CD4-positive, alpha-beta memory T cell (primary cell): ENCODE measurements at regions not wholly inside any gene's neighbourhood (a gene's known extent, or its start where the extent isn't known, plus 50 kb on each side); places are given as distances from the start of the nearest gene placed in this dataset.

ENCODE experiments used
- CTCF ChIA-PET: fragments of 350-600 bp; sonication (Branson Sonifier 250); formaldehyde crosslinking; loops from one replicate; lab custom pipeline; 2021; ENCODE audit warnings: inconsistent platforms; ENCODE audit not compliant: partially characterized antibody; lab: Charles Lee
- POLR2A ChIA-PET: fragments of 350-600 bp; sonication (Branson Sonifier 250); formaldehyde crosslinking; loops from one replicate; lab custom pipeline; 2021; ENCODE audit not compliant: partially characterized antibody; lab: Charles Lee
- DNase-seq, 5 donors: peaks; one replicate each; pipeline versions ENCODE4 v3.0.0 to v3.0.0-alpha.2; 2020 to 2022; ENCODE audit warnings: mixed read lengths in 1 of 5
- H3K27ac ChIP-seq: one replicate; pipeline ENCODE4 v1.7.0; 2013; ENCODE audit warnings: low read depth, low read length
- H3K27me3 ChIP-seq: 2 replicates; pipeline ENCODE4 v1.7.0; 2013; ENCODE audit warnings: mild to moderate bottlenecking, low read length, moderate library complexity; ENCODE audit not compliant: insufficient read depth
- H3K36me3 ChIP-seq: 2 replicates; pipeline ENCODE4 v1.7.0; 2013; ENCODE audit warnings: mild to moderate bottlenecking, low read length, moderate library complexity; ENCODE audit not compliant: insufficient read depth
- H3K4me1 ChIP-seq: 2 replicates; pipeline ENCODE4 v1.7.0; 2013; ENCODE audit warnings: mild to moderate bottlenecking, low read length, moderate library complexity; ENCODE audit not compliant: insufficient read depth
- H3K4me3 ChIP-seq, 2 donors: one replicate each; pipeline ENCODE4 v1.7.0; 2013; ENCODE audit warnings: low read length in 2 of 2, mild to moderate bottlenecking in 1 of 2
- H3K9me3 ChIP-seq, 2 donors: one replicate each; pipeline ENCODE4 v1.7.0; 2013; ENCODE audit warnings: low read length in 2 of 2, control low read depth in 1 of 2; ENCODE audit not compliant: control insufficient read depth in 1 of 2
- H3K27ac Mint-ChIP-seq, 7 donors: one replicate each; pipeline ENCODE4 v1.8.0; 2020 to 2021; ENCODE audit warnings: mixed read lengths in 7 of 7, mild to moderate bottlenecking in 6 of 7, inconsistent platforms in 3 of 7, moderate library complexity in 3 of 7
- H3K27me3 Mint-ChIP-seq, 2 donors: one replicate each; pipeline ENCODE4 v1.8.0; 2020 to 2021; ENCODE audit warnings: mixed read lengths in 2 of 2
- H3K36me3 Mint-ChIP-seq, 2 donors: one replicate each; pipeline ENCODE4 v1.8.0; 2020 to 2021; ENCODE audit warnings: mixed read lengths in 2 of 2, inconsistent platforms in 1 of 2, mild to moderate bottlenecking in 1 of 2
- H3K4me1 Mint-ChIP-seq, 4 donors: one replicate each; pipeline ENCODE4 v1.8.0; 2020 to 2021; ENCODE audit warnings: mixed read lengths in 4 of 4, mild to moderate bottlenecking in 1 of 4
- H3K4me3 Mint-ChIP-seq, 8 donors: one replicate each; pipeline ENCODE4 v1.8.0; 2020 to 2021; ENCODE audit warnings: mixed read lengths in 8 of 8, mild to moderate bottlenecking in 7 of 8, moderate library complexity in 6 of 8, inconsistent platforms in 3 of 8
- H3K9me3 Mint-ChIP-seq, 8 donors: one replicate each; pipeline ENCODE4 v1.8.0; 2020 to 2021; ENCODE audit warnings: mixed read lengths in 8 of 8, mild to moderate bottlenecking in 5 of 8, inconsistent platforms in 3 of 8, moderate library complexity in 1 of 8
- intact Hi-C: fragments of 100-400 bp; cut with micrococcal nuclease; formaldehyde crosslinking; loops from one replicate; pipeline ENCODE4 v1.15.1; 2023

DNA sequence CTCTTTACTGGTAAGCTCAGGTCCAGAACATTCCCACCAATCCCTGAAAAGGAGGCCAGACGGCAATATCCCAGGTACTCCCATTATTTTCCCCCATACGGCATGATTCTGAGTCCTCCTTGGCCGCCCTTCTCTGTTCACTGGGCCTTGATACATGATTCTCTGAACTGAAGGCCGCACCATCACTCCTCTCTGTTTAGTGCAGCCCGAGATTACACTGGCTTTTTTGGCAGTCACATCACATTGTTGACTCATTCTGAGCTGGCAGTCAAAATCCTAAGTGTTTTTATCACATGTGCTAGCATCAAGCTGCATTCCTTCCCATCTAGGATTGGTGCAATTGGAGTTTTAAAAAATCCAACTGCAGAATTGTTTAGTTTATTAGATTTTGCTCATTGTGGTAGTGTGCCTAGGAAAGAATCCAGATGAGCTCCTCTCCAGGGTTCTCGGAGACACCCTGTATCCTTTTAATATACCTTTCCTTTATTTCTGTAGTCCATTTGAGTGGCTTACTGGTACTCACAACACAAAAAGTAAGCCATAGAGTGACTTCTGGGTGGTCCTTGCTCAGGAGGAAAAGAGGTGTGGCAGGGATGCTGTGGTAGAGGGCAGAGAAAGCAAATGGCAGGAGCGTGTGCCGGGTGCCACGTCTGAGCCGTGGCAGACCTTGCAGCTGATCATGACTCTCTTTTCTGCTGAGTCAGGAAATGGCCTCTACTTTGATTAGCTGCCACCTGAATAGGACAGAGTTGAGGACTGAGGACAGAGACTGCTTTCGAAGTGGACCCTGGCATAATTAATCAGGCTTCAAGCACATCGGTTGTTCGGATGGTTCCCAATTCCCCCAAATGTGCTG is 121.1 kb upstream of the IL12B start:
- Histone ChIP-seq H3K4me1 (no peaks in the 10 kb centered on the region), H3K9me3 (no peaks in the 10 kb centered on the region), H3K36me3 (no peaks in the 10 kb centered on the region), H3K4me3 (no peak overlapping the region), H3K27me3 (no peaks in the 10 kb centered on the region), H3K27ac (no peak overlapping the region)
- ChIA-PET CTCF (interaction anchor here (1.2 to 1.6 kb wide), 3 partner anchors 7 to 536 kb away, joined by 3 to 5 read pairs (median 3); no protein-coding TSS in a partner anchor), POLR2A (interaction anchor here (1.6 kb wide), 1 partner anchor 39 kb away, joined by 8 read pairs; no protein-coding TSS in a partner anchor)
- Mint-ChIP-seq H3K4me1 (peaks cover 0 to 3% (median under 1%) of the 10 kb centered on the region in 4 donors), H3K9me3 (no peaks in the 10 kb centered on the region), H3K36me3 (no peaks in the 10 kb centered on the region), H3K27ac (no peak overlapping the region), H3K27me3 (peaks cover 2 to 4% of the 10 kb centered on the region in 2 donors), H3K4me3 (no peak overlapping the region)
- no peak for DNase-seq
- intact Hi-C loops: no loop called here

DNA sequence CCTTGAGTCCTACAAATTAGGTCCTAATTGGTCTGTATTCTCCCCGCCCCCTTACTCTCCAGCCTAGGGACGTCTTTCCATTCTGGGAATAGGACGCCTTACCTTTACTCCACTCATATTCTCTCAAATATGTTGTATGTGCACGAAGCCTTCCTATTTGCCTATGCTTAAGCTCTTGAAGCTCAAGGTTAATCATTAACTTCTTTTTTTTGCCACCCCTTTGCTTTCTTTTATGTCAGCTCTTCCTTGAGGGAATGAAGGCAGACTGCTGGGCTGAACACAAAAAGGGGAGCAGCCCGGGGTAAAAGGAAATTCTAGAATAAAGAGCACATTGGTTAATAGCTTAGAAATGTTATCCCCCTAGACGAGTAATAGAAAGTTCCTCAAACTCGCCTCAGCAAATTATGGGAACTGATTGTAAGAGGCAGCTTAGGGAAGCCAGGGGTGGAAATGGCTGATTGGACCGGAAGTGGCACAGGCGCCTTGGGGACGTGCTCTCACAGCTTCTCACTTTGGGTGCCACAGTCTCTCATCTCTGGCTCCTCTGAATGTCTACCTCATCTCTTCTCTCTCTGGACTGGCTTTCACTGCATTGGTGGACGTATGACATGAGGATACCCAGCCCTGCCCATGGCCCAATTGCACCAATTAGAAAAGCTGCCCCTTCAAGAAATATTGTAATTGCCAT is 122.3 kb upstream of the IL12B start:
- Histone ChIP-seq H3K27ac (no peak overlapping the region), H3K27me3 (no peaks in the 10 kb centered on the region), H3K9me3 (no peaks in the 10 kb centered on the region), H3K4me1 (no peaks in the 10 kb centered on the region), H3K36me3 (no peaks in the 10 kb centered on the region), H3K4me3 (no peak overlapping the region)
- POLR2A ChIA-PET: no interaction called here
- no peak overlapping the region for H3K4me3 Mint-ChIP-seq
- no peak for DNase-seq
- intact Hi-C loops: no loop called here
- CTCF ChIA-PET: interaction anchor here (1.5 kb wide), 1 partner anchor 535 kb away, joined by 5 read pairs; no protein-coding TSS in a partner anchor
- no peaks in the 10 kb centered on the region for H3K9me3 Mint-ChIP-seq
- peaks cover 0 to 12% (median 4%) of the 10 kb centered on the region in 4 donors for H3K4me1 Mint-ChIP-seq
- H3K27me3 Mint-ChIP-seq: peaks cover 2 to 4% of the 10 kb centered on the region in 2 donors
- H3K36me3 Mint-ChIP-seq: no peaks in the 10 kb centered on the region
- H3K27ac Mint-ChIP-seq: no peak overlapping the region

GRCh38 chr5:159453209-159453608 is 122.9 kb upstream of the IL12B start:
- Mint-ChIP-seq H3K27ac (no peak overlapping the region), H3K27me3 (peaks cover 2 to 4% of the 10 kb centered on the region in 2 donors)
- intact Hi-C loops: no loop called here

GRCh38 chr5:159456261-159456660 is 126.0 kb upstream of the IL12B start:
- DNase-seq: no peak
- H3K4me3 Mint-ChIP-seq: no peak overlapping the region
- H3K27me3 Mint-ChIP-seq: peaks cover 4% of the 10 kb centered on the region in 2 donors
- ChIA-PET POLR2A (interaction anchor here (1.1 kb wide), 1 partner anchor 44 kb away, joined by 4 read pairs; no protein-coding TSS in a partner anchor), CTCF (interaction anchor here (1.1 to 1.5 kb wide), 2 partner anchors 13 to 566 kb away, joined by 3 to 4 read pairs; no protein-coding TSS in a partner anchor)
- peaks cover 15 to 30% (median 17%) of the 10 kb centered on the region in 4 donors for H3K4me1 Mint-ChIP-seq
- no peak overlapping the region for H3K4me3 ChIP-seq
- H3K27ac ChIP-seq: no peak overlapping the region
- H3K27me3 ChIP-seq: no peaks in the 10 kb centered on the region
- intact Hi-C loops: no loop called here
- no peaks in the 10 kb centered on the region for H3K36me3 ChIP-seq
- no peaks in the 10 kb centered on the region for H3K9me3 ChIP-seq
- no peaks in the 10 kb centered on the region for H3K36me3 Mint-ChIP-seq
- peak overlapping the region in 1 of 7 donors; percentile 38 for H3K27ac Mint-ChIP-seq
- H3K4me1 ChIP-seq: peaks cover 8% of the 10 kb centered on the region
- no peaks in the 10 kb centered on the region for H3K9me3 Mint-ChIP-seq

More at GRCh38 chr5:159453209-159453608, 122.9 kb upstream of the IL12B start:
- no peaks in the 10 kb centered on the region for H3K36me3 Mint-ChIP-seq
- H3K4me3 Mint-ChIP-seq: no peak overlapping the region
- Histone ChIP-seq H3K4me3 (no peak overlapping the region), H3K9me3 (no peaks in the 10 kb centered on the region), H3K27me3 (no peaks in the 10 kb centered on the region), H3K4me1 (peaks cover under 1% of the 10 kb centered on the region), H3K27ac (no peak overlapping the region), H3K36me3 (no peaks in the 10 kb centered on the region)
- ChIA-PET CTCF (no interaction called here), POLR2A (no interaction called here)
- no peak for DNase-seq
- no peaks in the 10 kb centered on the region for H3K9me3 Mint-ChIP-seq
- peaks cover 2 to 17% (median 6%) of the 10 kb centered on the region in 4 donors for H3K4me1 Mint-ChIP-seq

DNA sequence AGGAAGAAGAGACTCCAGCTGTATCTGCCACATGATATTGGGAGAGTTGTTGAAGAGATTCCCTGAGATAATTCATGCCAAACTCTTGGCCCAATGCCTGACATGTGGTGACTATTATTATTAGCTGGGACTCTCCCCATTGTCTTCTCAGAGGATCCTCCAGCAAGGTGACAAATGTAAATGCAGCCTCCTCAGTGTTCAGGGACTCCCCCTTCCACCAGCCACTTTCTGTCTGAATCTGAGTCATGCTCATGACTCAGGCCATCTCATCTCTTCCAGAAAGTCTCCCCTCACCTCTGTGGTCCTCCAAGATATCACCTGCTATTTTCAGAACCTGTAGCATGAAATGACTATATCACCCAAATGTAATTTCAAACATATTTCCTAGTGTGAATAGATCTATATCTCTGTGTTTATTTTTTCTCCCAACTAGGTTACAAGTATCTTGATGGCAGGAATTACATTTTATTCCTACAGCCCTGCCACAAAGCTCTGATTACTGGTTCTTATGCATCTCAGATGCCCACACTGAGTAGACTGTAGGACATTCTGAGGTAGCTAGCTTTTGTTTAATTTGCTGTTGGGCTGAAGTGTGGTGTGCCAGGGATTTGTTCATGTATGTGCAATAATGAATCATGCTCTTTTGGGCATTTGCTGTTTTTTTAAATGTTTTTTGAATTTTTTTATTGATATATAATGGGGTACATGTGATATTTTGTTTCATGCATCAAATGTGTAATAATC is 126.6 kb upstream of the IL12B start:
- no peaks in the 10 kb centered on the region for H3K27me3 ChIP-seq
- Mint-ChIP-seq H3K9me3 (no peaks in the 10 kb centered on the region), H3K27ac (peak overlapping the region in 2 of 7 donors; percentile 14 to 34), H3K36me3 (no peaks in the 10 kb centered on the region), H3K4me3 (no peak overlapping the region), H3K4me1 (peaks cover 15 to 30% (median 17%) of the 10 kb centered on the region in 4 donors), H3K27me3 (peaks cover 4% of the 10 kb centered on the region in 2 donors)
- no peak overlapping the region for H3K4me3 ChIP-seq
- ChIA-PET POLR2A (interaction anchor here (1.1 kb wide), 1 partner anchor 45 kb away, joined by 4 read pairs; no protein-coding TSS in a partner anchor), CTCF (interaction anchor here (1.1 to 1.5 kb wide), 2 partner anchors 14 to 565 kb away, joined by 3 to 4 read pairs; no protein-coding TSS in a partner anchor)
- H3K4me1 ChIP-seq: peaks cover 8% of the 10 kb centered on the region
- peak in 1 of 5 donors; percentile 53 for DNase-seq
- no peaks in the 10 kb centered on the region for H3K9me3 ChIP-seq
- H3K27ac ChIP-seq: no peak overlapping the region
- no peaks in the 10 kb centered on the region for H3K36me3 ChIP-seq
- intact Hi-C loops: no loop called here

DNA sequence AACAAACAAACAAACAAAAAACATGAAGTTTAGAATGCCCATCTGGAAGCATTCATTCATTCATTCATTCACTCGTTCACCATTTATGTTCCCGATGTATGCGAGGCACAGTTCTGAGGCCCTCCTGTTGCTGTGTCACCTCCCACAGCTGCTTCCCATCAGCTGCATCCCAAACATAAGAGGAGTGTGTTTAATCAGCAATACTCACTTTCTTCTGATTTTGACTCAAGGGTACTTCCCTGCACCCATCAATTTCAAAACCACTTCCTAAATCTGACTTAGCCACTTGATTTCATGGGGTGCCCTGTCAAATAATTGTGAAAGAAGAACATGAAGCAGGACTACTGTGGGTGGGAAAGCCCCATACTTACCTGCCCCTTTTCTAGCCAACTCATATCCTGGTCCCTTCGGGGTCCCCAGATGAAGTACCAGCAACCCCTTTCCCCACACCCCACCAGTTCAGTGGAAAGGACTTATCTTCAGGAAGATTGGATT is 128.0 kb upstream of the IL12B start:
- no peaks in the 10 kb centered on the region for H3K27me3 ChIP-seq
- CTCF ChIA-PET: interaction anchor here (0.9 kb wide), 1 partner anchor 8 kb away, joined by 3 read pairs; no protein-coding TSS in a partner anchor
- H3K27me3 Mint-ChIP-seq: peaks cover 3 to 4% of the 10 kb centered on the region in 2 donors
- no peak for DNase-seq
- no peak overlapping the region for H3K27ac Mint-ChIP-seq
- peaks cover 8% of the 10 kb centered on the region for H3K4me1 ChIP-seq
- H3K4me1 Mint-ChIP-seq: peaks cover 15 to 30% (median 17%) of the 10 kb centered on the region in 4 donors
- H3K9me3 ChIP-seq: no peaks in the 10 kb centered on the region
- H3K4me3 Mint-ChIP-seq: peak overlapping the region in 1 of 8 donors; percentile 0
- no peaks in the 10 kb centered on the region for H3K9me3 Mint-ChIP-seq
- no peak overlapping the region for H3K27ac ChIP-seq
- POLR2A ChIA-PET: no interaction called here
- no peaks in the 10 kb centered on the region for H3K36me3 Mint-ChIP-seq
- intact Hi-C loops: no loop called here
- no peak overlapping the region for H3K4me3 ChIP-seq
- no peaks in the 10 kb centered on the region for H3K36me3 ChIP-seq
